Hepatocyte (in vitro differentiated cells): ENCODE measurements at regions not wholly inside any gene's neighbourhood (a gene's known extent, or its start where the extent isn't known, plus 50 kb on each side); places are given as distances from the start of the nearest gene placed in this dataset.

ENCODE experiments used
- CTCF ChIP-seq: fragments of 200-600 bp; sonication (generic); IDR thresholded peaks from 2 replicates; pipeline ENCODE4 v1.5.1; 2016; ENCODE audit warnings: antibody characterized with exemption, mild to moderate bottlenecking; ENCODE audit not compliant: poor library complexity
- EZH2 ChIP-seq: fragments of 200-600 bp; sonication (generic); IDR thresholded peaks from 2 replicates; pipeline ENCODE4 v1.6.1; 2016; ENCODE audit warnings: antibody characterized with exemption, mild to moderate bottlenecking, borderline replicate concordance

GRCh38 chr17:12398441-12399051 lies 267.1 kb upstream of the MYOCD start:
- TF ChIP-seq CTCF (no peak), EZH2 (no peak)
